ENCODE measurements at regions not wholly inside any gene's neighbourhood (a gene's known extent, or its start where the extent isn't known, plus 50 kb on each side); places are given as distances from the start of the nearest gene placed in this dataset.

DNA sequence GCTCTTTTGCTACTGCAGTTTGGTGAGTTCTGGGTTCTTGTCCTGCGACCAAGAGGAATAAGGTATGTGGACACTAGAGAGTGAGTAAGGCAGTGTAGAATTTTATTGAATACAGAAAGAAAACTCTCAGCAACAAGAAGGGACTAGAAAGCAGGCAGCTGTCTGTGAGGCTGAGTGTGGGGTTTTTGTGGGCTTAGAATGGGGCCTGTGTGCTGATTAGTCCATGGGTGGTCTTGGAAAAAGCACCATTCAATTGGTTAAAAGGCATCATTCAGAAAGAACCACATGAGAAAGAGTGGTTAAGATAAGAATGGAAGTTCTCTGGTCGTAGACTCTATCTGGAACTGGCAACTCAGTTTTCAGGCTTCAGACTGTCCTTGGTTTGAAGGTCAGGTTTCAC is 298.8 kb downstream of the TGFB2 start:
- TF ChIP-seq, protein P1, sequence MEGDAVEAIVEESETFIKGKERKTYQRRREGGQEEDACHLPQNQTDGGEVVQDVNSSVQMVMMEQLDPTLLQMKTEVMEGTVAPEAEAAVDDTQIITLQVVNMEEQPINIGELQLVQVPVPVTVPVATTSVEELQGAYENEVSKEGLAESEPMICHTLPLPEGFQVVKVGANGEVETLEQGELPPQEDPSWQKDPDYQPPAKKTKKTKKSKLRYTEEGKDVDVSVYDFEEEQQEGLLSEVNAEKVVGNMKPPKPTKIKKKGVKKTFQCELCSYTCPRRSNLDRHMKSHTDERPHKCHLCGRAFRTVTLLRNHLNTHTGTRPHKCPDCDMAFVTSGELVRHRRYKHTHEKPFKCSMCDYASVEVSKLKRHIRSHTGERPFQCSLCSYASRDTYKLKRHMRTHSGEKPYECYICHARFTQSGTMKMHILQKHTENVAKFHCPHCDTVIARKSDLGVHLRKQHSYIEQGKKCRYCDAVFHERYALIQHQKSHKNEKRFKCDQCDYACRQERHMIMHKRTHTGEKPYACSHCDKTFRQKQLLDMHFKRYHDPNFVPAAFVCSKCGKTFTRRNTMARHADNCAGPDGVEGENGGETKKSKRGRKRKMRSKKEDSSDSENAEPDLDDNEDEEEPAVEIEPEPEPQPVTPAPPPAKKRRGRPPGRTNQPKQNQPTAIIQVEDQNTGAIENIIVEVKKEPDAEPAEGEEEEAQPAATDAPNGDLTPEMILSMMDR (IDR thresholded peaks at IDR 0.05), result no peak
- TF ChIP-seq, protein P2, sequence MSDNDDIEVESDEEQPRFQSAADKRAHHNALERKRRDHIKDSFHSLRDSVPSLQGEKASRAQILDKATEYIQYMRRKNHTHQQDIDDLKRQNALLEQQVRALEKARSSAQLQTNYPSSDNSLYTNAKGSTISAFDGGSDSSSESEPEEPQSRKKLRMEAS (IDR thresholded peaks at IDR 0.05), result no peak
- no peak for TF ChIP-seq POLR2A (IDR thresholded peaks at IDR 0.05; ENCODE audit: low read length)
